GM12878 (cell line): ENCODE measurements at regions not wholly inside any gene's neighbourhood (a gene's known extent, or its start where the extent isn't known, plus 50 kb on each side); places are given as distances from the start of the nearest gene placed in this dataset.

Source experiments
- ATAC-seq: fragments of 200-7000 bp; cut with Tn5 transposase; 3 replicates; pipeline ENCODE4 v1.9.1; 2020; ENCODE audit warnings: mild to moderate bottlenecking, moderate library complexity
- BruUV-seq: library from RNA; stranded (reverse); fragments of 400-500 nt; replicated peaks from 2 replicates; lab custom pipeline; 2021; lab: Mats Ljungman, UMichigan
- CTCF ChIA-PET: fragments of 300-600 bp; sonication (Branson Sonifier 250); formaldehyde crosslinking; extraction: SDS; loops from one replicate; lab custom pipeline; 2021; ENCODE audit warnings: inconsistent platforms; lab: Yijun Ruan, JAX
- POLR2A ChIA-PET: fragments of 350-600 bp; formaldehyde crosslinking; extraction: SDS; loops from one replicate; lab custom pipeline; 2021; ENCODE audit warnings: inconsistent platforms; lab: Charles Lee
- RAD21 ChIA-PET: fragments of 300-600 bp; sonication (Branson Sonifier 250); formaldehyde crosslinking; loops from one replicate; lab custom pipeline; 2023; ENCODE audit warnings: antibody characterized with exemption; ENCODE audit not compliant: unreplicated experiment; lab: Charles Lee
- SMC1A ChIA-PET: fragments of 300-600 bp; sonication (Branson Sonifier 250); formaldehyde crosslinking; loops from one replicate; lab custom pipeline; 2023; ENCODE audit not compliant: unreplicated experiment, uncharacterized antibody; lab: Charles Lee
- DNase-seq: peaks from one replicate; pipeline ENCODE4 v3.0.0-alpha.2; 2011; ENCODE audit warnings: low read depth, low spot score
- FAIRE-seq: peaks from 3 replicates; lab custom pipeline; 2011; peaks lifted over from hg19 to GRCh38; lab: Jason Lieb, UNC
- H2AFZ ChIP-seq: 2 replicates; pipeline ENCODE4 v1.6.0; 2011; ENCODE audit warnings: low read depth, low read length, control low read depth; ENCODE audit not compliant: control insufficient read depth
- H3K27ac ChIP-seq: 2 replicates; pipeline ENCODE4 v1.5.1; 2011; ENCODE audit warnings: control low read depth; ENCODE audit not compliant: control insufficient read depth, insufficient read depth
- H3K27me3 ChIP-seq, 2 experiments: replicated peaks in 1 of 2; 2 replicates each; pipeline versions ENCODE4 v1.6.0 to v1.6.1; 2011; ENCODE audit warnings: low read length in 1 of 2; ENCODE audit not compliant: control insufficient read depth in 2 of 2, insufficient read depth in 2 of 2
- H3K36me3 ChIP-seq, 2 experiments: 2 replicates each; pipeline ENCODE4 v1.5.1; 2011; ENCODE audit warnings: low read length in 1 of 2; ENCODE audit not compliant: control insufficient read depth in 2 of 2, insufficient read depth in 2 of 2
- H3K4me1 ChIP-seq: 2 replicates; pipeline ENCODE4 v1.6.1; 2011; ENCODE audit warnings: mild to moderate bottlenecking, low read length, moderate library complexity, mixed read lengths; ENCODE audit not compliant: control insufficient read depth, insufficient read depth
- H3K4me2 ChIP-seq: 2 replicates; pipeline ENCODE4 v1.6.0; 2011; ENCODE audit warnings: control low read depth; ENCODE audit not compliant: control insufficient read depth, insufficient read depth
- H3K4me3 ChIP-seq: fragments of 200-600 bp; sonication (generic); 2 replicates; pipeline ENCODE4 v1.5.1; 2016
- H3K79me2 ChIP-seq: 2 replicates; pipeline ENCODE4 v1.6.0; 2011; ENCODE audit warnings: low read length; ENCODE audit not compliant: control insufficient read depth, insufficient read depth
- H3K9ac ChIP-seq: 2 replicates; pipeline ENCODE4 v1.8.0; 2011; ENCODE audit warnings: low read length, control low read depth, mixed read lengths; ENCODE audit not compliant: control insufficient read depth, insufficient read depth
- H3K9me3 ChIP-seq: replicated peaks from 3 replicates; pipeline ENCODE4 v1.5.1; 2011; ENCODE audit warnings: mild to moderate bottlenecking, low read length; ENCODE audit not compliant: control insufficient read depth, insufficient read depth
- H4K20me1 ChIP-seq: 2 replicates; pipeline ENCODE4 v1.6.0; 2011; ENCODE audit not compliant: control insufficient read depth, insufficient read depth
- BACH1 ChIP-seq: fragments of 450-650 bp; IDR thresholded peaks from 2 replicates; pipeline ENCODE4 v1.6.1; 2017; ENCODE audit warnings: mild to moderate bottlenecking, borderline replicate concordance
- ESRRA ChIP-seq: IDR thresholded peaks from 2 replicates; pipeline ENCODE4 v1.6.1; 2012; ENCODE audit warnings: mild to moderate bottlenecking, low read length, improper control_type of control experiment
- HDGF ChIP-seq: fragments of 450-650 bp; IDR thresholded peaks from 2 replicates; pipeline ENCODE4 v1.6.1; 2016; ENCODE audit warnings: antibody characterized with exemption
- MYB ChIP-seq: fragments of 150-350 bp; IDR thresholded peaks from 2 replicates; pipeline ENCODE4 v1.6.1; 2014; ENCODE audit warnings: mild to moderate bottlenecking, low read depth, low read length, borderline replicate concordance
- NBN ChIP-seq: fragments of 450-650 bp; IDR thresholded peaks from 2 replicates; pipeline ENCODE4 v1.6.1; 2016
- NR2C2 ChIP-seq: IDR thresholded peaks from 2 replicates; pipeline ENCODE4 v1.6.1; 2011; ENCODE audit warnings: borderline replicate concordance, low read depth; ENCODE audit not compliant: control insufficient read depth, insufficient read length
- PML ChIP-seq: IDR thresholded peaks from 2 replicates; pipeline ENCODE4 v1.6.1; 2012; ENCODE audit warnings: low read length, inconsistent platforms
- POLR2AphosphoS5 ChIP-seq: IDR thresholded peaks from 2 replicates; pipeline ENCODE4 v1.6.1; 2011; ENCODE audit warnings: mild to moderate bottlenecking, low read length, inconsistent platforms
- POU2F2 ChIP-seq: IDR thresholded peaks from 3 replicates; pipeline ENCODE4 v1.6.1; 2011; ENCODE audit warnings: low read depth, mild to moderate bottlenecking, low read length, borderline replicate concordance
- ZBED1 ChIP-seq: IDR thresholded peaks from 2 replicates; pipeline ENCODE4 v1.6.1; 2016; ENCODE audit warnings: borderline replicate concordance
- ZNF207 ChIP-seq: fragments of 450-650 bp; IDR thresholded peaks from 2 replicates; pipeline ENCODE4 v1.6.1; 2014; ENCODE audit warnings: antibody characterized with exemption, mild to moderate bottlenecking, borderline replicate concordance
- WGBS: methylation state at CpG from one replicate; pipeline ENCODE4 v1.1.6; 2016; ENCODE audit warnings: low lambda C conversion rate; ENCODE audit not compliant: insufficient replicate concordance, insufficient coverage; ENCODE audit errors: missing lambda C conversion rate; 5-methylcytosine and 5-hydroxymethylcytosine counted together
- in situ Hi-C: fragments of 300-500 bp; cut with MboI; formaldehyde crosslinking; loops from 9 replicates; pipeline ENCODE4 v1.14.3; 2018; ENCODE audit warnings: mixed read lengths
- intact Hi-C: fragments of 100-400 bp; cut with micrococcal nuclease; formaldehyde crosslinking; loops from one replicate; pipeline ENCODE4 v1.14.2; 2022; ENCODE audit not compliant: unreplicated experiment
- TF ChIP-seq, protein P1 (sequence below): fragments of 450-650 bp; IDR thresholded peaks from 2 replicates; pipeline ENCODE4 v1.6.1; 2018; ENCODE audit warnings: mild to moderate bottlenecking, low read depth, moderate library complexity; ENCODE audit not compliant: partially characterized antibody
- TF ChIP-seq, protein P2 (sequence below): fragments of 450-650 bp; IDR thresholded peaks from 2 replicates; pipeline ENCODE4 v1.6.1; 2016; ENCODE audit warnings: mild to moderate bottlenecking
- TF ChIP-seq, protein P3 (sequence below): IDR thresholded peaks from 2 replicates; pipeline ENCODE4 v1.6.1; 2011; ENCODE audit warnings: borderline replicate concordance, low read depth, mild to moderate bottlenecking, moderate library complexity, low read length; ENCODE audit not compliant: insufficient read depth, poor library complexity, severe bottlenecking
- TF ChIP-seq, protein P4 (sequence below): fragments of 150-350 bp; IDR thresholded peaks from 2 replicates; pipeline ENCODE4 v1.6.1; 2016; ENCODE audit warnings: low read depth, low read length

DNA sequence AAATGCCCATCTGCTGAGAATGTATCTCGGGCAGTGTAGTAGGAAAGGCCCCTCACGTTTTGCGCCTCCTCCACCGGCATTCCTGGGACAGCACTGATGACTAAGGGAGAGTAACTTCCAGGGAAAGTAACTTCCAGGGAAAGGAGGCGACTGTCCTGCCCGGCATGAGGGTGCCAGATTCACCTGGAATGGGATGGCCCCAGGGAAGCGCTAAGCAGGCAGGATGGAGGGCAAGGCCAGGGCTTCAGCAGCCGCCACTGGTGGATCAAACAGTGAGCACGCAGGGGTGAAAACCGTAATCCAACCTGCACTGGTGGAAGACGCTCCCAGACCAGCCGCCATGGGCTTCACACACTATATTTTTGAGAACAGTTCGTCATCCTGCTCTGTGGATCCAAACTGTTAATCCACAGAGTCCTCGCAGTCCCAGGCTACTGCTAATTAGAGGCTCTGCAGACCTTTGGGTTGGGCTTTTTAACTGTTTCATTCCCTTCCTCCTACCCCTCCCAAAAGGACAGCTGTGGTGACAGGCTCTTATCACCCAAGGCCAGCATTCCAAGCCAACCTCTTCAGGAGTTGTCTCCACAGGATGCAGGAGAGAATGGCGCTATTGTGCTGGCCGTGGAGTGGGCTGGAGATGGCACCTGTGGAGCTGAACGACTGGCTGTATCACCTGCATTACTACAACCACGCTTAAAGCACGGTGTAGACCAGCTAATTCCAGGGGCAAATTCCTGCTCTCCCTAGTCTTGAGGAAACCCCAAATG, 178.9 kb downstream of the DLL1 start:
- in situ Hi-C loops, result no loop called here
- SMC1A ChIA-PET, result no interaction called here
- ATAC-seq, result no peak
- TF ChIP-seq, protein P1, sequence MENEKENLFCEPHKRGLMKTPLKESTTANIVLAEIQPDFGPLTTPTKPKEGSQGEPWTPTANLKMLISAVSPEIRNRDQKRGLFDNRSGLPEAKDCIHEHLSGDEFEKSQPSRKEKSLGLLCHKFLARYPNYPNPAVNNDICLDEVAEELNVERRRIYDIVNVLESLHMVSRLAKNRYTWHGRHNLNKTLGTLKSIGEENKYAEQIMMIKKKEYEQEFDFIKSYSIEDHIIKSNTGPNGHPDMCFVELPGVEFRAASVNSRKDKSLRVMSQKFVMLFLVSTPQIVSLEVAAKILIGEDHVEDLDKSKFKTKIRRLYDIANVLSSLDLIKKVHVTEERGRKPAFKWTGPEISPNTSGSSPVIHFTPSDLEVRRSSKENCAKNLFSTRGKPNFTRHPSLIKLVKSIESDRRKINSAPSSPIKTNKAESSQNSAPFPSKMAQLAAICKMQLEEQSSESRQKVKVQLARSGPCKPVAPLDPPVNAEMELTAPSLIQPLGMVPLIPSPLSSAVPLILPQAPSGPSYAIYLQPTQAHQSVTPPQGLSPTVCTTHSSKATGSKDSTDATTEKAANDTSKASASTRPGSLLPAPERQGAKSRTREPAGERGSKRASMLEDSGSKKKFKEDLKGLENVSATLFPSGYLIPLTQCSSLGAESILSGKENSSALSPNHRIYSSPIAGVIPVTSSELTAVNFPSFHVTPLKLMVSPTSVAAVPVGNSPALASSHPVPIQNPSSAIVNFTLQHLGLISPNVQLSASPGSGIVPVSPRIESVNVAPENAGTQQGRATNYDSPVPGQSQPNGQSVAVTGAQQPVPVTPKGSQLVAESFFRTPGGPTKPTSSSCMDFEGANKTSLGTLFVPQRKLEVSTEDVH, result no peak
- TF ChIP-seq, protein P2, sequence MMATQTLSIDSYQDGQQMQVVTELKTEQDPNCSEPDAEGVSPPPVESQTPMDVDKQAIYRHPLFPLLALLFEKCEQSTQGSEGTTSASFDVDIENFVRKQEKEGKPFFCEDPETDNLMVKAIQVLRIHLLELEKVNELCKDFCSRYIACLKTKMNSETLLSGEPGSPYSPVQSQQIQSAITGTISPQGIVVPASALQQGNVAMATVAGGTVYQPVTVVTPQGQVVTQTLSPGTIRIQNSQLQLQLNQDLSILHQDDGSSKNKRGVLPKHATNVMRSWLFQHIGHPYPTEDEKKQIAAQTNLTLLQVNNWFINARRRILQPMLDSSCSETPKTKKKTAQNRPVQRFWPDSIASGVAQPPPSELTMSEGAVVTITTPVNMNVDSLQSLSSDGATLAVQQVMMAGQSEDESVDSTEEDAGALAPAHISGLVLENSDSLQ, result no peak
- TF ChIP-seq, protein P3, sequence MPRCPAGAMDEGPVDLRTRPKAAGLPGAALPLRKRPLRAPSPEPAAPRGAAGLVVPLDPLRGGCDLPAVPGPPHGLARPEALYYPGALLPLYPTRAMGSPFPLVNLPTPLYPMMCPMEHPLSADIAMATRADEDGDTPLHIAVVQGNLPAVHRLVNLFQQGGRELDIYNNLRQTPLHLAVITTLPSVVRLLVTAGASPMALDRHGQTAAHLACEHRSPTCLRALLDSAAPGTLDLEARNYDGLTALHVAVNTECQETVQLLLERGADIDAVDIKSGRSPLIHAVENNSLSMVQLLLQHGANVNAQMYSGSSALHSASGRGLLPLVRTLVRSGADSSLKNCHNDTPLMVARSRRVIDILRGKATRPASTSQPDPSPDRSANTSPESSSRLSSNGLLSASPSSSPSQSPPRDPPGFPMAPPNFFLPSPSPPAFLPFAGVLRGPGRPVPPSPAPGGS, result no peak
- TF ChIP-seq NBN (no peak), NR2C2 (no peak), ESRRA (no peak), ZBED1 (no peak), ZNF207 (no peak), POU2F2 (no peak), POLR2AphosphoS5 (no peak), MYB (no peak), BACH1 (no peak), PML (no peak), HDGF (no peak)
- TF ChIP-seq, protein P4, sequence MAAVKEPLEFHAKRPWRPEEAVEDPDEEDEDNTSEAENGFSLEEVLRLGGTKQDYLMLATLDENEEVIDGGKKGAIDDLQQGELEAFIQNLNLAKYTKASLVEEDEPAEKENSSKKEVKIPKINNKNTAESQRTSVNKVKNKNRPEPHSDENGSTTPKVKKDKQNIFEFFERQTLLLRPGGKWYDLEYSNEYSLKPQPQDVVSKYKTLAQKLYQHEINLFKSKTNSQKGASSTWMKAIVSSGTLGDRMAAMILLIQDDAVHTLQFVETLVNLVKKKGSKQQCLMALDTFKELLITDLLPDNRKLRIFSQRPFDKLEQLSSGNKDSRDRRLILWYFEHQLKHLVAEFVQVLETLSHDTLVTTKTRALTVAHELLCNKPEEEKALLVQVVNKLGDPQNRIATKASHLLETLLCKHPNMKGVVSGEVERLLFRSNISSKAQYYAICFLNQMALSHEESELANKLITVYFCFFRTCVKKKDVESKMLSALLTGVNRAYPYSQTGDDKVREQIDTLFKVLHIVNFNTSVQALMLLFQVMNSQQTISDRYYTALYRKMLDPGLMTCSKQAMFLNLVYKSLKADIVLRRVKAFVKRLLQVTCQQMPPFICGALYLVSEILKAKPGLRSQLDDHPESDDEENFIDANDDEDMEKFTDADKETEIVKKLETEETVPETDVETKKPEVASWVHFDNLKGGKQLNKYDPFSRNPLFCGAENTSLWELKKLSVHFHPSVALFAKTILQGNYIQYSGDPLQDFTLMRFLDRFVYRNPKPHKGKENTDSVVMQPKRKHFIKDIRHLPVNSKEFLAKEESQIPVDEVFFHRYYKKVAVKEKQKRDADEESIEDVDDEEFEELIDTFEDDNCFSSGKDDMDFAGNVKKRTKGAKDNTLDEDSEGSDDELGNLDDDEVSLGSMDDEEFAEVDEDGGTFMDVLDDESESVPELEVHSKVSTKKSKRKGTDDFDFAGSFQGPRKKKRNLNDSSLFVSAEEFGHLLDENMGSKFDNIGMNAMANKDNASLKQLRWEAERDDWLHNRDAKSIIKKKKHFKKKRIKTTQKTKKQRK, result no peak

More for the DNA sequence above, 178.9 kb downstream of the DLL1 start:
- intact Hi-C loops, result no loop called here
- Histone ChIP-seq H3K9ac (no peak overlapping the region), H3K9me3 (no peaks in the 10 kb centered on the region), H4K20me1 (no peaks in the 10 kb centered on the region), H2AFZ (no peak overlapping the region), H3K36me3 (no peaks in the 10 kb centered on the region), H3K27me3 (no peaks in the 10 kb centered on the region), H3K4me3 (no peak overlapping the region), H3K27ac (no peak overlapping the region), H3K4me2 (no peak overlapping the region), H3K4me1 (no peaks in the 10 kb centered on the region), H3K79me2 (no peaks in the 10 kb centered on the region)
- no TSS peak for BruUV-seq
- FAIRE-seq, result no peak
- no peak for DNase-seq
- ChIA-PET POLR2A (no interaction called here), RAD21 (no interaction called here), CTCF (no interaction called here)
- WGBS, result 40% methylated on average over 19 of the region's 19 CpGs
